OCI-LY7 (cell line): ENCODE measurements at regions not wholly inside any gene's neighbourhood (a gene's known extent, or its start where the extent isn't known, plus 50 kb on each side); places are given as distances from the start of the nearest gene placed in this dataset.
"Not testable (repeated sequence)": the region's sequence is repeated elsewhere in the genome, so short reads cannot be mapped to it uniquely, and the experiment has no call there.

Experiments
- BruUV-seq: library from RNA; stranded (reverse); fragments of 400-500 nt; replicated peaks from 2 replicates; lab custom pipeline; 2021; lab: Mats Ljungman, UMichigan
- CTCF ChIA-PET: fragments of 300-600 bp; sonication (Branson Sonifier 250); formaldehyde crosslinking; loops from one replicate; lab custom pipeline; 2022; ENCODE audit warnings: antibody characterized with exemption; ENCODE audit not compliant: unreplicated experiment; lab: Charles Lee
- POLR2A ChIA-PET: fragments of 300-600 bp; sonication (Branson Sonifier 250); formaldehyde crosslinking; loops from one replicate; lab custom pipeline; 2022; ENCODE audit warnings: antibody characterized with exemption; lab: Charles Lee
- DNase-seq: peaks from one replicate; pipeline ENCODE4 v3.0.0-alpha.2; 2015; ENCODE audit warnings: low spot score
- H2AFZ ChIP-seq: fragments of 200-600 bp; sonication (generic), shearing (Covaris generic); 2 replicates; pipeline ENCODE4 v1.6.1; 2014; ENCODE audit warnings: mild to moderate bottlenecking, antibody characterized with exemption, low read length, moderate library complexity
- H3K27ac ChIP-seq: fragments of 200-600 bp; sonication (generic); 2 replicates; pipeline ENCODE4 v1.5.1; 2014; ENCODE audit warnings: mixed run types, low read depth, mild to moderate bottlenecking, moderate library complexity, low read length, inconsistent platforms; ENCODE audit not compliant: poor library complexity, severe bottlenecking
- H3K36me3 ChIP-seq: fragments of 200-600 bp; sonication (generic); 2 replicates; pipeline ENCODE4 v1.6.1; 2014; ENCODE audit warnings: mild to moderate bottlenecking, antibody characterized with exemption, low read length, moderate library complexity, mixed read lengths; ENCODE audit not compliant: insufficient read depth
- H3K4me1 ChIP-seq: fragments of 200-600 bp; sonication (generic); 2 replicates; pipeline ENCODE4 v1.5.1; 2014; ENCODE audit warnings: mild to moderate bottlenecking, low read length; ENCODE audit not compliant: insufficient read depth, poor library complexity, severe bottlenecking
- H3K4me2 ChIP-seq: fragments of 200-600 bp; sonication (generic); 2 replicates; pipeline ENCODE4 v1.6.1; 2014; ENCODE audit warnings: mild to moderate bottlenecking, low read length
- H3K4me3 ChIP-seq: fragments of 200-600 bp; sonication (generic); 2 replicates; pipeline ENCODE4 v1.5.1; 2014; ENCODE audit warnings: mild to moderate bottlenecking, low read depth, low read length; ENCODE audit not compliant: poor library complexity, severe bottlenecking
- H3K79me2 ChIP-seq: fragments of 200-600 bp; sonication (generic); 2 replicates; pipeline ENCODE4 v1.6.1; 2016; ENCODE audit warnings: low read depth, mild to moderate bottlenecking, low read length, moderate library complexity, mixed read lengths; ENCODE audit not compliant: insufficient read depth
- H3K9me2 ChIP-seq: fragments of 200-600 bp; sonication (generic); 2 replicates; pipeline ENCODE4 v1.6.1; 2016; ENCODE audit warnings: mild to moderate bottlenecking, low read length, mixed read lengths; ENCODE audit not compliant: insufficient read depth
- H3K9me3 ChIP-seq: fragments of 200-600 bp; sonication (generic); 2 replicates; pipeline ENCODE4 v1.6.1; 2014; ENCODE audit warnings: mild to moderate bottlenecking, mixed run types, low read length, mixed read lengths
- H4K20me1 ChIP-seq: fragments of 200-600 bp; sonication (generic); 2 replicates; pipeline ENCODE4 v1.6.1; 2014; ENCODE audit warnings: mild to moderate bottlenecking, antibody characterized with exemption, low read length, moderate library complexity, mixed read lengths; ENCODE audit not compliant: insufficient read depth
- CTCF ChIP-seq: fragments of 200-600 bp; sonication (generic); conservative IDR thresholded peaks from 2 replicates; pipeline ENCODE4 v1.5.1; 2014; ENCODE audit warnings: mild to moderate bottlenecking, antibody characterized with exemption, low read length, moderate library complexity, mixed read lengths
- EZH2phosphoT487 ChIP-seq: fragments of 200-600 bp; sonication (generic); IDR thresholded peaks from 2 replicates; pipeline ENCODE4 v1.6.1; 2018; ENCODE audit warnings: low read depth, borderline replicate concordance, mild to moderate bottlenecking, mixed run types, antibody characterized with exemption, low read length, moderate library complexity, mixed read lengths
- intact Hi-C: fragments of 100-400 bp; cut with micrococcal nuclease; formaldehyde crosslinking; loops from one replicate; pipeline ENCODE4 v1.10.0; 2022; ENCODE audit not compliant: unreplicated experiment

GRCh38 chr14:99035712-99036610 lies 236.0 kb downstream of the BCL11B start:
- H3K9me2 ChIP-seq = no peaks in the 10 kb centered on the region
- H3K4me2 ChIP-seq = no peak overlapping the region
- DNase-seq = no peak
- H2AFZ ChIP-seq = no peak overlapping the region
- H3K36me3 ChIP-seq = no peaks in the 10 kb centered on the region
- no peaks in the 10 kb centered on the region for H4K20me1 ChIP-seq
- no peak overlapping the region for H3K27ac ChIP-seq
- no peaks in the 10 kb centered on the region for H3K9me3 ChIP-seq
- no peaks in the 10 kb centered on the region for H3K79me2 ChIP-seq
- H3K4me3 ChIP-seq = no peak overlapping the region
- intact Hi-C loops = no loop called here
- no peaks in the 10 kb centered on the region for H3K4me1 ChIP-seq
- no TSS peak for BruUV-seq
- TF ChIP-seq EZH2phosphoT487 (no peak), CTCF (no peak)
- ChIA-PET POLR2A (interaction anchor here (0.6 to 1.6 kb wide), 2 partner anchors 16 to 222 kb away, joined by 3 to 4 read pairs; no protein-coding TSS in a partner anchor), CTCF (no interaction called here)

- Histone ChIP-seq H3K4me2 (no peak overlapping the region), H3K4me1 (no peaks in the 10 kb centered on the region), H3K27ac (no peak overlapping the region), H3K9me2 (no peaks in the 10 kb centered on the region), H4K20me1 (no peaks in the 10 kb centered on the region), H2AFZ (no peak overlapping the region), H3K4me3 (no peak overlapping the region), H3K36me3 (no peaks in the 10 kb centered on the region), H3K9me3 (no peaks in the 10 kb centered on the region), H3K79me2 (no peaks in the 10 kb centered on the region)
- intact Hi-C loops = no loop called here
- ChIA-PET POLR2A (no interaction called here), CTCF (no interaction called here)
- no peak for TF ChIP-seq CTCF
- TF ChIP-seq EZH2phosphoT487 = no peak
- DNase-seq = no peak
- BruUV-seq = no TSS peak
Measured at GRCh38 chr14:99036611-99037293, 235.2 kb downstream of the BCL11B start.

DNA sequence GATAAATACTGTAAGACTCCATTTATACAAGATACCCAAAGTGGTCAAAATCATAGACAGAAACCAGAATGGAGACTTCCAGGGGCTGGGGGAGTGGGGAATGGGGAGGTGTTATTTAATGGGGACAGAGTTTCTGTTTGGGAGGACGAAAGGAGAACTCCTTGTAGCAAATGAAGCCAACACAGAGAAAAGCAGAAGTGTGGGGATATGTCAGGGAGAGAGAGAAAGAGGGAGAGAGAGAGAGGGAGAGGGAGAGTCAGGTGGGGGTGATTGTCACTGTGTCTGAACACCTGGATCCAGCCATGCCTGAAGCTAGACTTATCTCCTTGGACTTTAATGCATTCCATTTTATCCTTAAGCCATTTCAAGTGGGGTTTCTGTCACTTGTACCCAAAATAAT lies 234.7 kb downstream of the BCL11B start:
- H3K4me2 ChIP-seq, H4K20me1 ChIP-seq, H3K36me3 ChIP-seq, BruUV-seq, intact Hi-C loops, H3K9me2 ChIP-seq, H3K27ac ChIP-seq, CTCF ChIA-PET, H2AFZ ChIP-seq, H3K9me3 ChIP-seq, POLR2A ChIA-PET, DNase-seq, H3K4me3 ChIP-seq, H3K4me1 ChIP-seq, H3K79me2 ChIP-seq: not testable (repeated sequence)
